D721Med (cell line): ENCODE measurements at regions not wholly inside any gene's neighbourhood (a gene's known extent, or its start where the extent isn't known, plus 50 kb on each side); places are given as distances from the start of the nearest gene placed in this dataset.
"Not testable (repeated sequence)": the region's sequence is repeated elsewhere in the genome, so short reads cannot be mapped to it uniquely, and the experiment has no call there.

Source experiments
- DNase-seq: peaks from one replicate; pipeline ENCODE4 v3.0.0; 2011; ENCODE audit warnings: low spot score; ENCODE audit not compliant: insufficient read length
- FAIRE-seq: peaks from 2 replicates; lab custom pipeline; 2011; peaks lifted over from hg19 to GRCh38; lab: Jason Lieb, UNC
- TF ChIP-seq, protein P1 (sequence below): IDR thresholded peaks from 2 replicates; pipeline ENCODE4 v1.5.1; 2012; ENCODE audit warnings: mild to moderate bottlenecking, control low read depth; ENCODE audit not compliant: insufficient read depth; ENCODE audit errors: missing control alignments

- DNase-seq (no peak), FAIRE-seq (no peak)
- TF ChIP-seq, protein P1, sequence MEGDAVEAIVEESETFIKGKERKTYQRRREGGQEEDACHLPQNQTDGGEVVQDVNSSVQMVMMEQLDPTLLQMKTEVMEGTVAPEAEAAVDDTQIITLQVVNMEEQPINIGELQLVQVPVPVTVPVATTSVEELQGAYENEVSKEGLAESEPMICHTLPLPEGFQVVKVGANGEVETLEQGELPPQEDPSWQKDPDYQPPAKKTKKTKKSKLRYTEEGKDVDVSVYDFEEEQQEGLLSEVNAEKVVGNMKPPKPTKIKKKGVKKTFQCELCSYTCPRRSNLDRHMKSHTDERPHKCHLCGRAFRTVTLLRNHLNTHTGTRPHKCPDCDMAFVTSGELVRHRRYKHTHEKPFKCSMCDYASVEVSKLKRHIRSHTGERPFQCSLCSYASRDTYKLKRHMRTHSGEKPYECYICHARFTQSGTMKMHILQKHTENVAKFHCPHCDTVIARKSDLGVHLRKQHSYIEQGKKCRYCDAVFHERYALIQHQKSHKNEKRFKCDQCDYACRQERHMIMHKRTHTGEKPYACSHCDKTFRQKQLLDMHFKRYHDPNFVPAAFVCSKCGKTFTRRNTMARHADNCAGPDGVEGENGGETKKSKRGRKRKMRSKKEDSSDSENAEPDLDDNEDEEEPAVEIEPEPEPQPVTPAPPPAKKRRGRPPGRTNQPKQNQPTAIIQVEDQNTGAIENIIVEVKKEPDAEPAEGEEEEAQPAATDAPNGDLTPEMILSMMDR = no peak
Measured at GRCh38 chr10:4399556-4399955, 426.5 kb upstream of the AKR1E2 start.

DNA sequence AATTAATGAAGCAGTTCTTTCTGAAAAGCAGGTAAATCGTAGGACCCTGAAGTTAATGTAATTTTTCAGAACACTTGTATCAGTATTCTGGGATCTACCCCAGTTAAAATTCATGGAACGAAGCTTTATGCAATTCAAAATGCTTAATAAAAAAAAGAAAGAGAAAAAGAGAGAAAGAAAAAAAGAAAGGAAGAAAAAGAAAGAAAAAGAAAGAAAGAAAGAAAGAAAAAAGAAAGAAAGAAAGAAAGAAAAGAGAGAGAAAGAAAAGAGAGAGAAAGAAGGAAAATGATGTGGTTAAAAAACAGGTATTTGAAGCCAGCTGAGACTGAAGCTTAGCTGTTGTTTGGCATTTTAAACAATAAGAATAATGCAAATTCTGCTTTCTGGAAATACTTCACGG, 427.4 kb upstream of the AKR1E2 start:
- TF ChIP-seq, protein P1 = no peak
- FAIRE-seq = no peak
- DNase-seq = no peak

GRCh38 chr10:4397337-4397736, 428.7 kb upstream of the AKR1E2 start:
- TF ChIP-seq, protein P1 = no peak
- no peak for DNase-seq
- FAIRE-seq = no peak

DNA sequence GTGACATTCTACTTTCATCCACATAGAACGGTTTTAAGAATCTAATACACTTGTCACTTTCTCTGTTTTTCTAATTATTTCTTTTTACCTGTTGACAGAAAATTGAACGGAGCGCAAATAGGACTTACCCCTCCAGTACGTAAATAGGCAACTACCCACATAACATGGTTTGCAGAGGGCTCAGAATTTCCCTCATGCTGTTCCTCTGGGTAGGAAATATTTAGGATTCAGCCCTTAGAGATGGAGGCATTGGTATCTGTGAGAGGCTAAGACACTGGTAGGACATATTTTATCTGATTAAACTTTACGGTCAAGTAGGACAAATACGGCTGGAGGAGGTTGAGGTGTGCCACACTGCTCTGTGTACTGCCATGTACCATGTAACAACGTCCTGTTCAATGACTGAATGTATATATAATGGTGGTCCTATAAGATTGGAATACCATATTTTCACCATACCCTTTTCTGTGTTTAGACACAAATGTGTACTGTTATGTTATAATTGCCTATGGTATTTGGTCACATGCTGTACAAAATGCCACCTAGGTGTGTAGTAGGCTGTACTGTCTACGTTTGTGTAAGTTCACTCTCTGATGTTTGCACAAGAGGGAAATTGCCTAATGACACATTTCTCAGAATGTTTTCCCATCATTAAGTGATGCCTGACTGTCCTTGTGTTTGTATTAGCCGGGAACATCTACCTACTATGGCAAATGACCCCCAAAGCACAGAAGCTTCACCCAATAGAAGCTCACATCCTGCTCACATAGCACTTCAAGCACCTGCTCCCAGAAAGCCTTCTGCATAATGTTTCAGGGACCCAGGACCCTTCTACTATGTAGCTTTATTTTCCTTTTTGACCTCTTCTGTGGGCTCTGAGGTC, 429.4 kb upstream of the AKR1E2 start:
- FAIRE-seq = no peak

DNA sequence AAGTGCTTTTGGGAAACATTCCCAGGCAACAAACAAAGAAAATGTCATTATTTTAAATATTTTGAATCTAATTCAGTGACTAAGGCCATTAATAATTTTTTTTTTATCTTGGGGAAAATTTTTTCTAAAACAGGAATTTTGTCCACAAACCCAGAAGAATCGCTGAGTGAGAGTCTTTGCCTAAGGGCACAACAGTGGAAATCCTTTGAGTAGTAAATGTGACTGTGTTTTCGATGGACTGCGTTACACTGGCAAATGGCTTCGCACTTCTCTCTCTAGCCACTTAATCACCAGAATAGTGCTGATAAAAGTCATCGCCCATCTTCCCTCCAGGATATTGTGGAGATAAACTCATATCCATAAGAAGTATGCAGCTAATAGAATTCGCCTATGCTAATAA, 430.3 kb upstream of the AKR1E2 start:
- FAIRE-seq = no peak
- TF ChIP-seq, protein P1 = no peak
- no peak for DNase-seq

More for the DNA sequence above, 429.4 kb upstream of the AKR1E2 start:
- TF ChIP-seq, protein P1 = no peak
- no peak for DNase-seq

GRCh38 chr10:4394455-4394854, 431.6 kb upstream of the AKR1E2 start:
- not testable (repeated sequence) for FAIRE-seq, DNase-seq

DNA sequence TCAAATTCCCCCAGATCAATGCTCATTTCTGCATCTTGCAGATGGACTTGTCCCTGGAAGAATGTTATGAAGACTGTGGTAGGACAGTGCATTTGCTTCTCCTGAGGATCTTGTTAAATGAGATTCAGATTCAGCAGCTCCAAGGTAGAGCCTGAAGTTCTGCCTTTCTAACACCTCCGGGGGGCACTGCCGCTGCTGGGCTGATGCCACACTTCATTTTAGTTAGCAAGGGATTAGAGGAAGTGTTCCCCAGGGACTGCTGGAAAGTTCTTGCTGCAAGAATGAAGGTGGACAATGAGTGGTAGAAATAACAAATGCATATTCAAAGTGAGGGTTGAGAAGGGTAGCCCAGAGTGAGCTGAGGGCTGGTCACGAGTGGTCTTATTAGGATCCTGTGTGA, 434.3 kb upstream of the AKR1E2 start:
- no peak for FAIRE-seq
- DNase-seq = no peak
- TF ChIP-seq, protein P1 = no peak

DNA sequence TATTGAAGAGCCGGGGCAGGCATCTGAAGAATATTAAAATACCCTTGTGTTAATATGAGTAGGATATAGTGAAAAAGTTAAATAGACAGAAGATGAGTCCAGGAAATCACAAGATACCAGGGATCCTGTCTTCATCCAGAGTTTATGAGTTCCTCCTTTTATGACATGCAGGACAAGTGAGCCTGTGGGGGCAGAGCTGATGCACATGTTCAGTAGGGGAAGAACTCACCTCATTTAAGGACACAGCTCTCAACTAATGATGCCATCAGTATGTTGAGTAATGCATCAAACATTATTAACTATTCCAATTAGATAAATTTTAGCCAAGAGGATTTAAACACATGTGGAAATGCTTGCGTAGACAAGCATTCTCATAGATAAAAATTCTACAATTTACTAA, 435.8 kb upstream of the AKR1E2 start:
- FAIRE-seq = no peak
- TF ChIP-seq, protein P1 = no peak

More for the DNA sequence above, 435.8 kb upstream of the AKR1E2 start:
- no peak for DNase-seq
